ENCODE measurements at regions not wholly inside any gene's neighbourhood (a gene's known extent, or its start where the extent isn't known, plus 50 kb on each side); places are given as distances from the start of the nearest gene placed in this dataset.

DNA sequence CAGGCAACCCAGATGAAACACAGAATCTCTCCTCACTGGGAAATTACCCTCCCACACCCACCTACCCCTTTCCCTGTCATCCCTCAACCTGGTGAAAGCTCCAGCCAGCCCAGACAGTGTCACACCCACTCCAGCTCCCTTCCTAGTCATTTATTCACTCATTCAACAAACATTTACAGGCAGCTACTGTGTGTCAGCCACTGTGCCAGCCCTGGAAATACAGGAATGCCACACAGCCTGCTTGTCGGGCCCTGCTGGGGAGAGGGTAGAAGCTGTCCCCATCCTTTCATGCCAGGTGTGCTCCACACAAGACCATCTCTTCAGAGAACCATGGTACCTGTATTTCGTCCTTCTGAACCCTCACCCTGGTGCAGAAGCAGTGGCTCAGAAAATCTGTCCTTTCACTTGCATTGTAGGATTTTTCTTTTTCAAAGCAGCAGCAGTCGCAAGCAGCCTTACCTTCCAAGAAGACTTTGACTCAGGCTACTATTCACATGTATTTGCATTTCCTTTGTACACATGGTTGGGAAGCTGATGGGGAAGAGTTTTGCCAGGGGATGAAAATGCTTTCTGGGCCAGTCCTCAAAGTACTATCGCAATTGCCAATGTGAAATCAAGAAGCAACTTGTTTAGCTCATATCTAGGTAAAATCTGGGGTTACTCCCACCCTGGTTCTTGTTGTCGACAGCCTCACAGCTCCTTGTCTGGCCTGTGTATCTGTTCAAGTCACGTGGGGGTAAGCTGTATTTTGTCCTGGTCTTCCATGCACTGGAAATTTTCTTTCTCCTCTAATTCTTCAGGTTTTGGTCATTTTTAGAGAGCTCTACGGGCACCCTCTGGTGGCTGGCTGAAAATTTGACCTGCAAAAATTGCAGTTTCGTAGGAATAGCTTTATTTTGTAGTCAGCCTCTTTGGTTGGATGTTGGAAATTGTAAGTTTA lies 147.4 kb upstream of the EGLN3 start:
- no peaks in the 10 kb centered on the region for H3K9me3 ChIP-seq
- no peaks in the 10 kb centered on the region for H3K27me3 ChIP-seq
- H3K36me3 ChIP-seq = no peaks in the 10 kb centered on the region
- intact Hi-C loops (cut with DNase I) = loop anchor here (2.0 kb wide), 1 partner anchor 260 kb away; no protein-coding TSS in a partner anchor
- no peak overlapping the region for H3K4me3 ChIP-seq
- TF ChIP-seq, protein P1, sequence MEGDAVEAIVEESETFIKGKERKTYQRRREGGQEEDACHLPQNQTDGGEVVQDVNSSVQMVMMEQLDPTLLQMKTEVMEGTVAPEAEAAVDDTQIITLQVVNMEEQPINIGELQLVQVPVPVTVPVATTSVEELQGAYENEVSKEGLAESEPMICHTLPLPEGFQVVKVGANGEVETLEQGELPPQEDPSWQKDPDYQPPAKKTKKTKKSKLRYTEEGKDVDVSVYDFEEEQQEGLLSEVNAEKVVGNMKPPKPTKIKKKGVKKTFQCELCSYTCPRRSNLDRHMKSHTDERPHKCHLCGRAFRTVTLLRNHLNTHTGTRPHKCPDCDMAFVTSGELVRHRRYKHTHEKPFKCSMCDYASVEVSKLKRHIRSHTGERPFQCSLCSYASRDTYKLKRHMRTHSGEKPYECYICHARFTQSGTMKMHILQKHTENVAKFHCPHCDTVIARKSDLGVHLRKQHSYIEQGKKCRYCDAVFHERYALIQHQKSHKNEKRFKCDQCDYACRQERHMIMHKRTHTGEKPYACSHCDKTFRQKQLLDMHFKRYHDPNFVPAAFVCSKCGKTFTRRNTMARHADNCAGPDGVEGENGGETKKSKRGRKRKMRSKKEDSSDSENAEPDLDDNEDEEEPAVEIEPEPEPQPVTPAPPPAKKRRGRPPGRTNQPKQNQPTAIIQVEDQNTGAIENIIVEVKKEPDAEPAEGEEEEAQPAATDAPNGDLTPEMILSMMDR (IDR thresholded peaks at IDR 0.05) = peak in 3 of 4 experiments; percentile 45 to 50 (median 47)
- no peak for TF ChIP-seq POLR2AphosphoS5 (IDR thresholded peaks at IDR 0.05)
- no peak overlapping the region for H3K27ac ChIP-seq
- peaks cover 0 to 5% (median 0%) of the 10 kb centered on the region in 4 donors for H3K4me1 ChIP-seq
- 49 to 55% methylated on average over 8 of the region's 8 CpGs for WGBS, 2 donors
- no peak for DNase-seq

- no peak for TF ChIP-seq POLR2AphosphoS5 (IDR thresholded peaks at IDR 0.05)
- no peak for TF ChIP-seq POLR2A (IDR thresholded peaks at IDR 0.05)
- TF ChIP-seq, protein P1 (IDR thresholded peaks at IDR 0.05) = no peak
- TF ChIP-seq EP300 (IDR thresholded peaks at IDR 0.05) = no peak
- Histone ChIP-seq H3K4me3 (no peak overlapping the region), H3K27me3 (no peaks in the 10 kb centered on the region), H3K9me3 (no peaks in the 10 kb centered on the region), H3K27ac (no peak overlapping the region), H3K4me1 (peaks cover 0 to 5% (median 0%) of the 10 kb centered on the region in 4 donors), H3K36me3 (no peaks in the 10 kb centered on the region)
- WGBS, 2 donors = 85 to 94% methylated on average over 9 of the region's 9 CpGs
- intact Hi-C loops (cut with DNase I) = loop anchor here (2.0 kb wide), 1 partner anchor 259 kb away; no protein-coding TSS in a partner anchor
- DNase-seq = no peak
Measured at GRCh38 chr14:34097644-34098043, 146.8 kb upstream of the EGLN3 start.

DNA sequence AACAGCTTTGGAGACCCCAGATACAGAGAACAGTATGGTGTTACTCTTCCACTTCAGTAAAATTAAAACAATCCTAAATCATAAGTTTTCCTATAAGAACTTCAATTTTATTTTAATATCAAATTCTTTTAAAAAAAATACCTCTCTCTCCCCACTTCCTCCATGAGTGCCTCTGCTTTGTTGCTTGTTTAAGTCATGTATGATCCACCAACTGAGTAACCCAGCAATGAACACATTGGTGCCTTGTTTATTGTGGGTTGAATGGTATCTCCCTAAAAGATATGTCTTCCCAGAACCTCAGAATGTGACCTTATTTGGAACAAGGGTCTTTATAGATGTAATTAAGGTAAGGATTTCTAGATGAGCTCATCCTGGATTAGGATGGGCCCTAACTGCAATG lies 143.5 kb upstream of the EGLN3 start:
- Histone ChIP-seq H3K36me3 (no peaks in the 10 kb centered on the region), H3K9me3 (no peaks in the 10 kb centered on the region), H3K4me3 (no peak overlapping the region), H3K27me3 (no peaks in the 10 kb centered on the region), H3K27ac (no peak overlapping the region), H3K4me1 (peaks cover 0 to 5% (median 0%) of the 10 kb centered on the region in 4 donors)
- intact Hi-C loops (cut with DNase I) = no loop called here
- no peak for DNase-seq
- TF ChIP-seq, protein P1 (IDR thresholded peaks at IDR 0.05) = no peak
- TF ChIP-seq POLR2AphosphoS5 (IDR thresholded peaks at IDR 0.05) (no peak), EP300 (IDR thresholded peaks at IDR 0.05) (no peak), POLR2A (IDR thresholded peaks at IDR 0.05) (no peak)

- Histone ChIP-seq H3K4me3 (no peak overlapping the region), H3K4me1 (peaks cover 0 to 5% (median 0%) of the 10 kb centered on the region in 4 donors), H3K9me3 (no peaks in the 10 kb centered on the region), H3K27me3 (no peaks in the 10 kb centered on the region), H3K27ac (no peak overlapping the region), H3K36me3 (no peaks in the 10 kb centered on the region)
- no peak for TF ChIP-seq POLR2A (IDR thresholded peaks at IDR 0.05)
- no peak for TF ChIP-seq POLR2AphosphoS5 (IDR thresholded peaks at IDR 0.05)
- TF ChIP-seq, protein P1 (IDR thresholded peaks at IDR 0.05) = no peak
- TF ChIP-seq EP300 (IDR thresholded peaks at IDR 0.05) = no peak
- no peak for DNase-seq
- 68 to 88% methylated on average over 3 of the region's 3 CpGs for whole genome bisulfite sequencing, 2 donors
- intact Hi-C loops (cut with DNase I) = no loop called here
Measured at GRCh38 chr14:34093883-34094282, 143.0 kb upstream of the EGLN3 start.
